ENCODE measurements at regions not wholly inside any gene's neighbourhood (a gene's known extent, or its start where the extent isn't known, plus 50 kb on each side); places are given as distances from the start of the nearest gene placed in this dataset.

GRCh38 chr2:180208841-180209240, 201.7 kb upstream of the CWC22 start:
- TF ChIP-seq CTCF (IDR thresholded peaks at IDR 0.05) (no peak), POLR2A (IDR thresholded peaks at IDR 0.05) (no peak)

Data from right lobe of liver (tissue), 4 donors.